HG03558 (cell line): ENCODE measurements at regions not wholly inside any gene's neighbourhood (a gene's known extent, or its start where the extent isn't known, plus 50 kb on each side); places are given as distances from the start of the nearest gene placed in this dataset.

Experiments
- ATAC-seq: cut with Tn5 transposase; IDR thresholded peaks from one replicate; pipeline ENCODE4 v1.9.1; 2021; ENCODE audit warnings: moderate number of reproducible peaks; ENCODE audit not compliant: unreplicated experiment; ENCODE audit errors: extremely low read depth

- ATAC-seq, result no peak
Observed at GRCh38 chr9:38201844-38202243, 132.8 kb upstream of the SHB start.

GRCh38 chr9:38200431-38200830 lies 131.4 kb upstream of the SHB start:
- no peak for ATAC-seq

- no peak for ATAC-seq
Observed at GRCh38 chr9:38198140-38198539, 129.1 kb upstream of the SHB start.

GRCh38 chr9:38196714-38197113 lies 127.7 kb upstream of the SHB start:
- ATAC-seq, result no peak

- no peak for ATAC-seq
Observed at GRCh38 chr9:38195737-38196161, 126.7 kb upstream of the SHB start.

- ATAC-seq, result no peak
Observed at GRCh38 chr9:38194870-38195269, 125.8 kb upstream of the SHB start.

GRCh38 chr9:38192731-38193265 lies 123.8 kb upstream of the SHB start:
- ATAC-seq, result no peak

GRCh38 chr9:38186404-38187115 lies 117.5 kb upstream of the SHB start:
- no peak for ATAC-seq

- ATAC-seq, result no peak
Observed at GRCh38 chr9:38185647-38186403, 116.8 kb upstream of the SHB start.

- ATAC-seq, result no peak
Observed at GRCh38 chr9:38183994-38184568, 115.1 kb upstream of the SHB start.

GRCh38 chr9:38182321-38182720 lies 113.3 kb upstream of the SHB start:
- no peak for ATAC-seq

- ATAC-seq, result no peak
Observed at GRCh38 chr9:38181866-38182265, 112.8 kb upstream of the SHB start.

GRCh38 chr9:38181232-38181631 lies 112.2 kb upstream of the SHB start:
- ATAC-seq, result no peak

GRCh38 chr9:38180656-38181055 lies 111.6 kb upstream of the SHB start:
- ATAC-seq, result no peak

GRCh38 chr9:38179965-38180364 lies 110.9 kb upstream of the SHB start:
- ATAC-seq, result no peak

- ATAC-seq, result no peak
Observed at GRCh38 chr9:38178237-38178636, 109.2 kb upstream of the SHB start.

GRCh38 chr9:38177680-38178079 lies 108.7 kb upstream of the SHB start:
- no peak for ATAC-seq

- no peak for ATAC-seq
Observed at GRCh38 chr9:38176251-38176650, 107.2 kb upstream of the SHB start.

- no peak for ATAC-seq
Observed at GRCh38 chr9:38175423-38175822, 106.4 kb upstream of the SHB start.

GRCh38 chr9:38172586-38172985 lies 103.6 kb upstream of the SHB start:
- no peak for ATAC-seq

- no peak for ATAC-seq
Observed at GRCh38 chr9:38171926-38172325, 102.9 kb upstream of the SHB start.
